Right lobe of liver (tissue), 6 donors: ENCODE measurements at regions not wholly inside any gene's neighbourhood (a gene's known extent, or its start where the extent isn't known, plus 50 kb on each side); places are given as distances from the start of the nearest gene placed in this dataset.

Source experiments
- ATAC-seq, 4 donors: fragments of 200-7000 bp; cut with Tn5 transposase; one replicate each; pipeline ENCODE4 v1.9.1; 2020; ENCODE audit warnings: mild to moderate bottlenecking in 4 of 4, moderate library complexity in 4 of 4
- DNase-seq, 3 donors: peaks; one replicate each; pipeline ENCODE4 v3.0.0-alpha.2; 2020
- H3K27ac ChIP-seq, 3 donors: fragments of 200-600 bp; one replicate each; pipeline ENCODE4 v1.8.0; 2022
- H3K27me3 ChIP-seq, 2 donors: fragments of 200-600 bp; one replicate each; pipeline ENCODE4 v1.8.0; 2022
- H3K36me3 ChIP-seq, 4 donors: fragments of 200-600 bp; sonication (generic) in 1 of 4; one replicate each; pipeline versions ENCODE4 v1.5.1 to v1.8.0; 2017 to 2022; ENCODE audit warnings: control low read depth in 1 of 4
- H3K4me1 ChIP-seq, 4 donors: fragments of 200-600 bp; sonication (generic) in 1 of 4; one replicate each; pipeline versions ENCODE4 v1.5.1 to v1.8.0; 2017 to 2022; ENCODE audit warnings: control low read depth in 1 of 4
- H3K4me3 ChIP-seq, 3 donors: fragments of 200-600 bp; one replicate each; pipeline ENCODE4 v1.8.0; 2022
- H3K9me3 ChIP-seq, 4 donors: fragments of 200-600 bp; sonication (generic) in 1 of 4; one replicate each; pipeline versions ENCODE4 v1.5.1 to v1.8.0; 2017 to 2022; ENCODE audit warnings: control low read depth in 1 of 4
- POLR2A ChIP-seq: fragments of 450-650 bp; IDR thresholded peaks from one replicate; pipeline ENCODE4 v1.6.1; 2017; ENCODE audit warnings: antibody characterized with exemption, mild to moderate bottlenecking
- WGBS: methylation state at CpG from one replicate; pipeline ENCODE4 v1.1.6; 2018; ENCODE audit warnings: low coverage, low lambda C conversion rate; ENCODE audit not compliant: insufficient coverage; ENCODE audit errors: missing lambda C conversion rate; 5-methylcytosine and 5-hydroxymethylcytosine counted together
- intact Hi-C, 2 donors: fragments of 100-400 bp; cut with DNase I; formaldehyde crosslinking; loops; one replicate each; pipeline versions ENCODE4 v1.11.2 to v1.14.1; 2022
- TF ChIP-seq, protein P1 (sequence below), 4 donors: fragments of 200-600 bp in 3 of 4; fragments of 450-650 bp in 1 of 4; IDR thresholded peaks; one replicate each; pipeline versions ENCODE4 v1.5.1 to v1.8.0; 2016 to 2022; ENCODE audit warnings: antibody characterized with exemption in 4 of 4, mild to moderate bottlenecking in 2 of 4
- donor health status: DM: no; HTN: yes; CAD: no.
- donor health status: DM: no; HTN: no; CAD: no.
- donor health status: DM: no; HTN: no; CAD: no.
- donor health status: DM: no; HTN: yes; CAD: no.
- donor health status: DM: no; HTN: yes; CAD: no.

DNA sequence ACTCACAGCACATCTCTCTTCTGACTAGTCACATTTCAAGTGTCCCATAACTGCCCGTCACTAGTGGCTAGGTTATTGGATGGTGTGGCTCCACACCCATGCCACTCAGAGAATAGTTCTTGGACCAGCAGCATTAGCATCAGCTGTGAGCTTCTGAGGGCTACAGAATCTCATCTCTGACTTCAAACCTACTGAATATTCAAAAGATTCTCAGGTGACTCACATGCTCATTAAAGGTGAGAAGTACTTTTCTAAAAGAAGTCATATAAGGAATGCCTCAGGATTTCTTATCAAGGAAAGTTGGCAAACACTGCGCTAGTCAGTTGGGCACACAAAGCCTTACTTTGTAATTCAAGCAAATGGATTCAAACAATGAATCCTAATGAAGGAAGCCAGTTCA lies 305.0 kb upstream of the CDH12 start:
- Histone ChIP-seq H3K9me3 (no peaks in the 10 kb centered on the region), H3K36me3 (no peaks in the 10 kb centered on the region), H3K27me3 (no peaks in the 10 kb centered on the region), H3K27ac (no peak overlapping the region), H3K4me3 (no peak overlapping the region), H3K4me1 (no peaks in the 10 kb centered on the region)
- WGBS = 39% methylated on average over 2 of the region's 2 CpGs
- ATAC-seq = no peak
- DNase-seq = no peak
- TF ChIP-seq, protein P1, sequence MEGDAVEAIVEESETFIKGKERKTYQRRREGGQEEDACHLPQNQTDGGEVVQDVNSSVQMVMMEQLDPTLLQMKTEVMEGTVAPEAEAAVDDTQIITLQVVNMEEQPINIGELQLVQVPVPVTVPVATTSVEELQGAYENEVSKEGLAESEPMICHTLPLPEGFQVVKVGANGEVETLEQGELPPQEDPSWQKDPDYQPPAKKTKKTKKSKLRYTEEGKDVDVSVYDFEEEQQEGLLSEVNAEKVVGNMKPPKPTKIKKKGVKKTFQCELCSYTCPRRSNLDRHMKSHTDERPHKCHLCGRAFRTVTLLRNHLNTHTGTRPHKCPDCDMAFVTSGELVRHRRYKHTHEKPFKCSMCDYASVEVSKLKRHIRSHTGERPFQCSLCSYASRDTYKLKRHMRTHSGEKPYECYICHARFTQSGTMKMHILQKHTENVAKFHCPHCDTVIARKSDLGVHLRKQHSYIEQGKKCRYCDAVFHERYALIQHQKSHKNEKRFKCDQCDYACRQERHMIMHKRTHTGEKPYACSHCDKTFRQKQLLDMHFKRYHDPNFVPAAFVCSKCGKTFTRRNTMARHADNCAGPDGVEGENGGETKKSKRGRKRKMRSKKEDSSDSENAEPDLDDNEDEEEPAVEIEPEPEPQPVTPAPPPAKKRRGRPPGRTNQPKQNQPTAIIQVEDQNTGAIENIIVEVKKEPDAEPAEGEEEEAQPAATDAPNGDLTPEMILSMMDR (IDR thresholded peaks at IDR 0.05) = no peak
- no peak for TF ChIP-seq POLR2A
- intact Hi-C loops = no loop called here

DNA sequence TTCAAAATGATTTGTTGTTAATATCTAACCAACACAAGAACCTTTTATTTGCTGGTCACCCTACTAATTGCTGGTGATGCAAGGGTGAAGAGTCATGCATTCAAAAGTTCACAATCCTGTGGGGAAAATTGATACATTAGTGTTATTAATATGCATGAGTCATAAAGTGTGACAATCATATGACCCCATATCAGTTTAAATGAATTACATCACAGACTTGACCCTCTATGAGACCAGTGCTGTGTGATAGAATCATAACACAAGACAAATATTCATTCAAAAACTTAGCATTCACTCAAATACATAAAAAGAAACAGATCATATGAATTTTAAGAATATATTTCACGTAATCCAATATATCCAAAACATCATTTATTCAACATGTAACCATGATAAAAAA lies 304.6 kb upstream of the CDH12 start:
- DNase-seq = no peak
- Histone ChIP-seq H3K4me3 (no peak overlapping the region), H3K36me3 (no peaks in the 10 kb centered on the region), H3K4me1 (no peaks in the 10 kb centered on the region), H3K27me3 (no peaks in the 10 kb centered on the region), H3K27ac (no peak overlapping the region), H3K9me3 (no peaks in the 10 kb centered on the region)
- intact Hi-C loops = no loop called here
- no peak for TF ChIP-seq POLR2A
- TF ChIP-seq, protein P1 (IDR thresholded peaks at IDR 0.05) = no peak
- ATAC-seq = no peak
- WGBS = 47% methylated on average over 1 of the region's 1 CpG

DNA sequence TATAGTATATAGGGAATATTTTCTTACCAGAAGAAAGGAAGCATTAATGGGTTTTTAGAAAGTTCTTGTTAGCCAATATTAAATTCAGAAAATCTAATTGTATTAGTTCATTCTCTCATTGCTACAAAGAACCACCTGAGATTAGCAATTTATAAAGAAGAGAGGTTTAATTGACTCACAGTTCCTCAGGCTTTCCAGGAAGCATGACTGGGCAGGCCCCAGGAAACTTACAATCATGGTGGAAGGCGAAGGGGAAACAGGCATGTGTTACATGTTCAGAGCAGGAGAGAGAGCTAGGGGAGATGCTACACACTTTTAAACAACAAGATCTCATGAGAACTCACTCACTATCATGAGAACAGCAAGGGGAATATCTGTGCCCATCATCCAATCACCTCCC lies 304.0 kb upstream of the CDH12 start:
- intact Hi-C loops = no loop called here
- Histone ChIP-seq H3K4me1 (no peaks in the 10 kb centered on the region), H3K9me3 (no peaks in the 10 kb centered on the region), H3K4me3 (no peak overlapping the region), H3K27ac (no peak overlapping the region), H3K27me3 (no peaks in the 10 kb centered on the region), H3K36me3 (no peaks in the 10 kb centered on the region)
- ATAC-seq (no peak), DNase-seq (no peak)
- WGBS = no CpG with 5 or more reads among the region's 1 CpG
- TF ChIP-seq, protein P1 (IDR thresholded peaks at IDR 0.05) = no peak
- no peak for TF ChIP-seq POLR2A

DNA sequence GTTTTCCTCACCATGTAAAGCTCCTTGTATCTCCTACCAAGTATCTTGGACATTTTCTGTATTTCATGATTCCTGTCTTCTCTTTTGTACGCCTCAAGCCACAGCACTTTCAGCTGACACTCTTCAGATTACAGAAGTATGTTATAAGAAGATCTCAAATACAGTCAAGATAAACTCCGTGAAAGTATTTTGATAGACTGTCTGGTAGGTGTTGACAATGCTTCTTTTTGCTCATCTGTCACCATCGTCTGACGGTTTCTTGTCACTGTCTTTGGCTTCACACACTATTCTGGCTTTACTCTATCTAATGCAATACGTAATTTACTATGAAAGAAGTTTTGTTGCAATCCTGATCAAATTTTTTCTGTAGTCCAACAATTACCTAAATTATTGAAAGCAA lies 294.5 kb upstream of the CDH12 start:
- no peak for ATAC-seq
- intact Hi-C loops = loop anchor here (10.0 kb wide), 2 partner anchors 253 to 263 kb away; no protein-coding TSS in a partner anchor
- Histone ChIP-seq H3K9me3 (no peaks in the 10 kb centered on the region), H3K36me3 (no peaks in the 10 kb centered on the region), H3K4me1 (no peaks in the 10 kb centered on the region), H3K4me3 (no peak overlapping the region), H3K27ac (no peak overlapping the region), H3K27me3 (no peaks in the 10 kb centered on the region)
- 76% methylated on average over 5 of the region's 5 CpGs for WGBS
- no peak for TF ChIP-seq POLR2A
- TF ChIP-seq, protein P1 (IDR thresholded peaks at IDR 0.05) = no peak
- no peak for DNase-seq

DNA sequence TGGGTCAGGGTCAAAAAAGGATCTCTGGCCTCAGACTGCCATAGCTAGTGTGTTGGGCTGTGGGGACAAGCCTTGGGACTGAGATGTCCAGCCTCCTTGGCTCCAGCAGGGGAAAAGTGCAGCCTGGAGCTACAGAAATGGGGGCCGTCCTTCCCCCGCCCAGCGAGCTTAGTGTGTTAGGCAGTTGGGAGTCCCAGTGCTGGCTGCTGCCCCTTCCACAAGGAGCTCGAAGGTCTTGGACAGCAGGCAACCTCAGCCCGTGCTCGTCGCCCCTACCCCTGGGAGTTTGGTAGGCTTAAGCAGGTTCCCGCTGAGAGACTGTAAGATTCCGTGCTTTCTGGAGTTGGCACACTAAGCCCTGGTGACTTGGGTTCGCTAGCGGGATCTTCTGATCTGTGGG lies 293.0 kb upstream of the CDH12 start:
- DNase-seq (no peak), ATAC-seq (no peak)
- H3K4me3 ChIP-seq = no peak overlapping the region
- no peaks in the 10 kb centered on the region for H3K36me3 ChIP-seq
- no peak overlapping the region for H3K27ac ChIP-seq
- H3K9me3 ChIP-seq = no peaks in the 10 kb centered on the region
- no CpG with 5 or more reads among the region's 11 CpGs for WGBS
- H3K27me3 ChIP-seq = no peaks in the 10 kb centered on the region
- intact Hi-C loops = loop anchor here (10.0 kb wide), 2 partner anchors 251 to 261 kb away; no protein-coding TSS in a partner anchor
- H3K4me1 ChIP-seq = no peaks in the 10 kb centered on the region
- TF ChIP-seq, protein P1 (IDR thresholded peaks at IDR 0.05) = no peak
- no peak for TF ChIP-seq POLR2A
